ENCODE measurements at regions not wholly inside any gene's neighbourhood (a gene's known extent, or its start where the extent isn't known, plus 50 kb on each side); places are given as distances from the start of the nearest gene placed in this dataset.

DNA sequence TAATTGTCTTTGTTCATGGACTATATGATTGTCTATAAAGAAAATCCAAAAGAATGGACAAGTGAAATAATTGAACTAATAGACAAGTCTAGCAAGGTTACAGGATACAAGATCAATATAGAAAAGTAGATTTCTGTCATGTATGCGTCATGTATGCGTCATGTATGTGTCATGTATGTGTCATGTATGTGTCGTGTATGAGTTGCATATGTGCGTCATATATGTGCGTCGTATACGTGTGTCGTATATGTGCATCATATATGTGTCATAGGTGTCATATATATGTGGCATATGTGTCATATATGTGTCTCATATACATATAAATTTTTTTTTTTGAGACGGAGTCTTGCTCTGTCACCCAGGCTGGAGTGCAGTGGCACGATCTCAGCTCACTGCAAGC, 516.8 kb downstream of the NOVA1 start:
- no peak for TF ChIP-seq CTCF (IDR thresholded peaks at IDR 0.05)
- no peak for TF ChIP-seq POLR2A (IDR thresholded peaks at IDR 0.05)
